ENCODE measurements at regions not wholly inside any gene's neighbourhood (a gene's known extent, or its start where the extent isn't known, plus 50 kb on each side); places are given as distances from the start of the nearest gene placed in this dataset.

- no peak overlapping the region for H3K4me3 ChIP-seq (ENCODE audit: low read length)
- no peaks in the 10 kb centered on the region for H3K27me3 ChIP-seq (ENCODE audit: control insufficient read depth, insufficient read depth, low read length)
- no peak overlapping the region for H3K9ac ChIP-seq (ENCODE audit: low read length)
- H3K9me3 ChIP-seq (ENCODE audit: control insufficient read depth, low read length) = no peaks in the 10 kb centered on the region
- no peaks in the 10 kb centered on the region for H3K36me3 ChIP-seq (ENCODE audit: control insufficient read depth, insufficient read depth, low read length)
- no peaks in the 10 kb centered on the region for H3K4me1 ChIP-seq (ENCODE audit: control insufficient read depth, insufficient read depth, low read length)
Observed at GRCh38 chr16:64121473-64121872, 1000.4 kb downstream of the CDH11 start.

DNA sequence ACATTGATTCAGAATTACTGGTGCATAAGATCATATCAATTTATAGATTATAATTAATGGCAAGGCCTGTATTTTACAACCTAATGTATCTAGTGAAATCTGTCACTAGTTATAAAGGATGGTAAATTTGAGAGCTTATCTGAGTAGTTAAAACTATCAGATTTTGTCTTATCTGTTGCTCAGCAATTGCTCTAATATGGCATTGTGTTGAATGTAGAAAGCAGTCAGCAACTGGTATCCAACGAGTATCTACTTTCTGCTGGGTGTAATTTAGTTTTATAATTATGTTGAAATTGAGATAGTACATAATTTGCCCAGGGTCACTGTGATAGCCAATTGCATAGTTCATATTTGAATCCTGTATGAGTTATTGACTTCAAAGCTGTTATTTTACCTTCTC lies 1005.7 kb downstream of the CDH11 start:
- no peaks in the 10 kb centered on the region for H3K27me3 ChIP-seq (ENCODE audit: control insufficient read depth, insufficient read depth, low read length)

DNA sequence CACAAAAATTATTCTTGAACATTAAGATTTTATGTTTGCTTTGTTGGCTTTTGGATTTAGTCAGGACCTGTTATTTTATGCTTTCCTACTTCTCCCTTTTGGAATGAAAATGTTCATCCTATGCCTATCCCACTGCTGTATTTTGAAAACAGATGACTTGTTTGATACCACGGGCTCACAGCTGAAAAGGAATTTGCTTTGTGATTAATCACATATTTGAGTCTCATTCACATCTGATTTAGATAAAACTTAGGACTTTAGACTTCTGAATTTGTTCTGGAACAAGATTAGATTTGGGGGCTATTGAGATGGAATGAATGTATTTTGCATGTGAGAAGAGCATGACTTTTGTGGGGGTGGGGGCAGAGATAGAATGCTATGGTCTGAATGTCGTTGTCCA lies 1012.6 kb downstream of the CDH11 start:
- Histone ChIP-seq H3K4me3 (ENCODE audit: low read length) (no peak overlapping the region), H3K4me1 (ENCODE audit: control insufficient read depth, insufficient read depth, low read length) (no peaks in the 10 kb centered on the region), H3K9ac (ENCODE audit: low read length) (no peak overlapping the region), H3K27me3 (ENCODE audit: control insufficient read depth, insufficient read depth, low read length) (no peaks in the 10 kb centered on the region), H3K36me3 (ENCODE audit: control insufficient read depth, insufficient read depth, low read length) (no peaks in the 10 kb centered on the region), H3K9me3 (ENCODE audit: control insufficient read depth, low read length) (no peaks in the 10 kb centered on the region)

More for the DNA sequence above, 1005.7 kb downstream of the CDH11 start:
- Histone ChIP-seq H3K4me3 (ENCODE audit: low read length) (no peak overlapping the region), H3K4me1 (ENCODE audit: control insufficient read depth, insufficient read depth, low read length) (no peaks in the 10 kb centered on the region), H3K9me3 (ENCODE audit: control insufficient read depth, low read length) (no peaks in the 10 kb centered on the region), H3K9ac (ENCODE audit: low read length) (no peak overlapping the region), H3K36me3 (ENCODE audit: control insufficient read depth, insufficient read depth, low read length) (no peaks in the 10 kb centered on the region)

DNA sequence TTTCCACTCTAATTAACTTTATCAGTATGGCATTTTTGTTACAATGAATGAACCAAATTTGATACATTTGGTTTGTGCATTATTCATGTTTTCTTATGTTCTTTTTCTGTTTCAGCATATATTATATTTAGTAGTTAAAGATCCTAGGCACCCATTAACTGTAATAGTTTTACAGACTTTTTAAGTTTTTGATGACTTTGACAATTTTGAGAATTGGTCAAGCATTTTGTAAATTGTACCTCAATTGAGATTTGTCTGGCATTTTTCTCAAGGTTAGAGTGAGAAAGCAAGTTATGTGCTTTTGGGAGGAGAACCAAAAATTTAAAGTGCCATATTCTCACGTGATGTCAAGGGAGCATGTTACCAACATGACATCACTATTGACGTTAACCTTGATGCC lies 1019.2 kb downstream of the CDH11 start:
- Histone ChIP-seq H3K9me3 (ENCODE audit: control insufficient read depth, low read length) (no peaks in the 10 kb centered on the region), H3K4me3 (ENCODE audit: low read length) (no peak overlapping the region), H3K4me1 (ENCODE audit: control insufficient read depth, insufficient read depth, low read length) (no peaks in the 10 kb centered on the region)

DNA sequence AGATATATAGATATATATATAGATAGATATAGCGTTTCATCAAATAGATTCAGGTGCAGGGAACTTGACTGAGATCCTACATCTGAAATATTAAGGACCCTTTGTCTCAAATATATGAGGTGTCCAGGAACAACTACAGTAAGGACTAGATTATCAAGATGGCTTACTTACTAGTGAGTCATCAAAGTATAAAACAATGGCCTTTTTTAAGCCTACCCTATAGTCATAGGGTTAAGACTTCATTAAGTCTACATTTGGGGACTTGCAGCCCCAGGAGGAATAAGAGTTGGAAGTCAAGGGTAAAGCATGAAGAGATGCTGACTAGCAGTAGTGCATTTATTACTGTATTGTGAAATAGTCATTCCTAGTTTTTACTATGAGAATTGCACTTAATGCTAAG lies 1023.4 kb downstream of the CDH11 start:
- Histone ChIP-seq H3K36me3 (ENCODE audit: control insufficient read depth, insufficient read depth, low read length) (no peaks in the 10 kb centered on the region), H3K9ac (ENCODE audit: low read length) (no peak overlapping the region), H3K27me3 (ENCODE audit: control insufficient read depth, insufficient read depth, low read length) (no peaks in the 10 kb centered on the region), H3K9me3 (ENCODE audit: control insufficient read depth, low read length) (no peaks in the 10 kb centered on the region), H3K4me3 (ENCODE audit: low read length) (no peak overlapping the region), H3K4me1 (ENCODE audit: control insufficient read depth, insufficient read depth, low read length) (no peaks in the 10 kb centered on the region)

More for the DNA sequence above, 1019.2 kb downstream of the CDH11 start:
- H3K9ac ChIP-seq (ENCODE audit: low read length) = no peak overlapping the region
- no peaks in the 10 kb centered on the region for H3K27me3 ChIP-seq (ENCODE audit: control insufficient read depth, insufficient read depth, low read length)
- no peaks in the 10 kb centered on the region for H3K36me3 ChIP-seq (ENCODE audit: control insufficient read depth, insufficient read depth, low read length)

DNA sequence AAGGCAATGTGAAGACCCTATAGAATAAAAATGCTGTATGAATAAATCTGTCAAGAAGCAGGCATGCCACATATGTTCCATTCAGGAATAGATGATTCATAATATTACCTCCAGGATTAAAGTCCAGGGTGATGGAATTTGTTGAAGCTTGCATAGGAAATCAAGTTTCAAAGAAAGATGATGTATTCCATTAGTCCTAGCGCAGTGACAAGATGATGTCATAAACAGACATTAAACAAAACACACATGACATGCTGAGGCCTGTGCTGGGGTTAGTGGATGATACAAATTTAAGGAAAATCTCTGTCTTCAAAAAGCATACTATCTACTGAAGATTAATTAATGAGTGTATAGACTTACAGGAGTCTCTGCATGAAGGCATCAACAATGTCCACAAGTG lies 1025.2 kb downstream of the CDH11 start:
- no peaks in the 10 kb centered on the region for H3K27me3 ChIP-seq (ENCODE audit: control insufficient read depth, insufficient read depth, low read length)
- H3K4me1 ChIP-seq (ENCODE audit: control insufficient read depth, insufficient read depth, low read length) = no peaks in the 10 kb centered on the region

GRCh38 chr16:64094992-64095634 lies 1026.8 kb downstream of the CDH11 start:
- Histone ChIP-seq H3K4me3 (ENCODE audit: low read length) (no peak overlapping the region), H3K9me3 (ENCODE audit: control insufficient read depth, low read length) (no peaks in the 10 kb centered on the region), H3K36me3 (ENCODE audit: control insufficient read depth, insufficient read depth, low read length) (no peaks in the 10 kb centered on the region), H3K27me3 (ENCODE audit: control insufficient read depth, insufficient read depth, low read length) (no peaks in the 10 kb centered on the region), H3K9ac (ENCODE audit: low read length) (no peak overlapping the region), H3K4me1 (ENCODE audit: control insufficient read depth, insufficient read depth, low read length) (no peaks in the 10 kb centered on the region)

More for the DNA sequence above, 1025.2 kb downstream of the CDH11 start:
- no peak overlapping the region for H3K9ac ChIP-seq (ENCODE audit: low read length)
- no peaks in the 10 kb centered on the region for H3K9me3 ChIP-seq (ENCODE audit: control insufficient read depth, low read length)
- no peak overlapping the region for H3K4me3 ChIP-seq (ENCODE audit: low read length)
- H3K36me3 ChIP-seq (ENCODE audit: control insufficient read depth, insufficient read depth, low read length) = no peaks in the 10 kb centered on the region

GRCh38 chr16:64094181-64094965 lies 1027.5 kb downstream of the CDH11 start:
- Histone ChIP-seq H3K4me3 (ENCODE audit: low read length) (no peak overlapping the region), H3K9ac (ENCODE audit: low read length) (no peak overlapping the region), H3K4me1 (ENCODE audit: control insufficient read depth, insufficient read depth, low read length) (no peaks in the 10 kb centered on the region), H3K9me3 (ENCODE audit: control insufficient read depth, low read length) (no peaks in the 10 kb centered on the region), H3K27me3 (ENCODE audit: control insufficient read depth, insufficient read depth, low read length) (no peaks in the 10 kb centered on the region), H3K36me3 (ENCODE audit: control insufficient read depth, insufficient read depth, low read length) (no peaks in the 10 kb centered on the region)

- Histone ChIP-seq H3K9ac (ENCODE audit: low read length) (no peak overlapping the region), H3K36me3 (ENCODE audit: control insufficient read depth, insufficient read depth, low read length) (no peaks in the 10 kb centered on the region), H3K9me3 (ENCODE audit: control insufficient read depth, low read length) (no peaks in the 10 kb centered on the region), H3K27me3 (ENCODE audit: control insufficient read depth, insufficient read depth, low read length) (no peaks in the 10 kb centered on the region), H3K4me3 (ENCODE audit: low read length) (no peak overlapping the region), H3K4me1 (ENCODE audit: control insufficient read depth, insufficient read depth, low read length) (no peaks in the 10 kb centered on the region)
Observed at GRCh38 chr16:64092271-64092670, 1029.6 kb downstream of the CDH11 start.

DNA sequence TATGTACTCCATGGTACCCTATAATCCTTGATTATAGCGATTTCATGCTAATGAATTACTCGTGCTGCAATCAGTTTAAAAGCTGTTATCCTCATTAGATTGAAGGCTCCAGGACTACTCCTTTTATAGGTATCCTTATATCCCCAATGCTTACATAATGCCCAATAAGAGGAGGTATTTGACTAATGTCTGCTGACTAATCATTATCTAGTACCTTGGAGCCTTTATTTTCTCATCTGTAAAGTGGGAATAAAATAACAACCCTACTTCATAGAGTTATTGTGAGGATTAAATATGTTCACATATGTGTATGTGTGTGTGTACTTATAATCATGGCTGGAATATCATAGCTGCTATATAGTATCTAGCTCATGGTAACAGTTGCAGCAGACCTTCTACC lies 1031.5 kb downstream of the CDH11 start:
- Histone ChIP-seq H3K4me3 (ENCODE audit: low read length) (no peak overlapping the region), H3K4me1 (ENCODE audit: control insufficient read depth, insufficient read depth, low read length) (no peaks in the 10 kb centered on the region), H3K9ac (ENCODE audit: low read length) (no peak overlapping the region), H3K9me3 (ENCODE audit: control insufficient read depth, low read length) (no peaks in the 10 kb centered on the region), H3K27me3 (ENCODE audit: control insufficient read depth, insufficient read depth, low read length) (no peaks in the 10 kb centered on the region), H3K36me3 (ENCODE audit: control insufficient read depth, insufficient read depth, low read length) (no peaks in the 10 kb centered on the region)

GRCh38 chr16:64089697-64090096 lies 1032.2 kb downstream of the CDH11 start:
- H3K4me1 ChIP-seq (ENCODE audit: control insufficient read depth, insufficient read depth, low read length) = no peaks in the 10 kb centered on the region

GRCh38 chr16:64088838-64089237 lies 1033.0 kb downstream of the CDH11 start:
- no peak overlapping the region for H3K4me3 ChIP-seq (ENCODE audit: low read length)
- no peaks in the 10 kb centered on the region for H3K9me3 ChIP-seq (ENCODE audit: control insufficient read depth, low read length)
- H3K27me3 ChIP-seq (ENCODE audit: control insufficient read depth, insufficient read depth, low read length) = no peaks in the 10 kb centered on the region
- no peaks in the 10 kb centered on the region for H3K36me3 ChIP-seq (ENCODE audit: control insufficient read depth, insufficient read depth, low read length)
- H3K4me1 ChIP-seq (ENCODE audit: control insufficient read depth, insufficient read depth, low read length) = no peaks in the 10 kb centered on the region
- H3K9ac ChIP-seq (ENCODE audit: low read length) = no peak overlapping the region

More at GRCh38 chr16:64089697-64090096, 1032.2 kb downstream of the CDH11 start:
- Histone ChIP-seq H3K27me3 (ENCODE audit: control insufficient read depth, insufficient read depth, low read length) (no peaks in the 10 kb centered on the region), H3K4me3 (ENCODE audit: low read length) (no peak overlapping the region), H3K9ac (ENCODE audit: low read length) (no peak overlapping the region), H3K36me3 (ENCODE audit: control insufficient read depth, insufficient read depth, low read length) (no peaks in the 10 kb centered on the region), H3K9me3 (ENCODE audit: control insufficient read depth, low read length) (no peaks in the 10 kb centered on the region)

Measured in mucosa of stomach (tissue), 1 donor.